Raji (cell line): ENCODE measurements at regions not wholly inside any gene's neighbourhood (a gene's known extent, or its start where the extent isn't known, plus 50 kb on each side); places are given as distances from the start of the nearest gene placed in this dataset.

Experiments
- POLR2A ChIP-seq: IDR thresholded peaks from 2 replicates; pipeline ENCODE4 v1.6.1; 2011; ENCODE audit warnings: low read depth, low read length, control low read depth; ENCODE audit not compliant: insufficient read depth

DNA sequence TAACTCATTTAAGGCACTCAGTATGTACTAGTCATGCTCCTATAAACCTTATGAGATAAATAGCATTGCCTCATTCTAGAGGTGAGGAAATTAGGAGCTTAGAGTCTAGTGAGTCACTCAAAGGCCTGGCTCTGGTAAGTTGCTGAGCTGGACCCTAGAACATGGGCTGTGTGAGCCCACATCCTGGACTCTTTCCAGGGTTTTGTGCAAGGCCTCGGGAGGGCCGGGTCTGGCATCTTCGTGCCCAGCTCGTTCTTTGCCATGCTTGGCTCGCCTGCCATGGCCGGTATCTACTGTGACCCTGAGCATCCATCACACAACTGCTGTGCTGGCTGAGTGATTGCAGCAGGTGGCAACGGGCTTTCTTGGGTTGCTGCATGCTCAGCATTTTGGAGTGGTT, 168.0 kb downstream of the LPIN1 start:
- no peak for TF ChIP-seq POLR2A

DNA sequence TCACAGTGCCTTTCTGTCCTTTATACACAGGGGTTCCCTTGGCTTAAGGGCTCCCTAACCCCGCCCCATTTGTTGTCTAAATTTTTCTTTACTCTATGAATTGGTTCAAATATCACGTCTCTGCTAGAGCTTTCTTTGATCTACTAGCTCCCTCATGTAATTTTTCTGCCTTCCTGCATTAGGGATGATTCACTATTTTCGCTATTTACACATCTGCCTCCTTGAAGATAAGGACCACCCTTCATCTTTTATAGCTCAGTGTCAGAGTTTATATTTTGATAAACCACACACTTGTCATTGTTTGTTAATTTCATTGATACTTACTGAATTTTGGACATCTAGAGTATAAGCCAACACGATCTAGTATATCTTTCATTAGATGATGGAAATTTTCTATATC, 169.2 kb downstream of the LPIN1 start:
- no peak for TF ChIP-seq POLR2A

DNA sequence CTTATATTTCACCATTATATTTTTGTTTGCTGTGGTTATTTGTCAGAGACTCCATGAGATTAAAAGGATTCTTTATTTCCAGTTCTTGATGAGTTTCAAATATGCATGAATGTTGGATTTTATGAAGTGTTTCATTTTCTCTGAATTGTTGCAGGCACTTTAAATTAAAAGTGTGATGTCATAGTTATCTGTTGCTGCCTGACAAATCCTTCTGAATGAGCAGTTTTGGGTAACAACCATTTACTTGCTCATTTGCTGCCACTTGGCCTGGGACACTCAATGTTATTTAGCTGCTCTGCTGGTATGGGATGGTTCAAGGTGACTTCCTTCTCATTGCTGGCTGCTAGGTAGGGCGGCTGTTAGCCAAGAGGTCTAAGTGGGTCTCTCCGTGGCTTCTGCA, 173.5 kb downstream of the LPIN1 start:
- no peak for TF ChIP-seq POLR2A

DNA sequence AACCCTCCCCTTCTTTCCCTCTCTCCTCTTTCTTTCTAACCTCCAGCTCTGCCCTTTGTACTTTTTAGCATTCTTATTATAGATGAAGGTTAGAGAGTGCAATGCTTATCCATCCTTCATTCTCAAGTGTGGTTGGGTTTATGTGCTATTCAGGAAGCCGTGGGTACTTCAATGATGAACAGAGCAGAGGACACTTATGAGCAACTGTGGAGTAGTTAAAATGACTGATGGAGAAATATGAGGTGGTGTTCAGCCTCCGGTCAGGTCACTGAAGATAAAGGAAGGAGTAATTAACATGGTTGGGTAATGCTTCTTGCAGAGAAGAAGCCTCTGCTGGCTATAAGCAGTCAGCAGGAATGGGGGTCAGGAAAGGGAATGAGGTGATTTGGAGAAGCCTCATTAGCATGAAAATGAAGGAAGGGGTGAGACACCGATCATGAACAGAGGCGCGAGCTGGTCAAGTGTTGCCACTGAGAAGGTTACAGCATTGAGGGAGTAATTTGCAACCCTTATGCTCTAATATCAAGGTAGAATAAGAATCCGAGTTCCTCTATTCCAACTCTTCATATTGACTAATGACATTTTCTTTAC, 174.7 kb downstream of the LPIN1 start:
- TF ChIP-seq POLR2A = no peak

DNA sequence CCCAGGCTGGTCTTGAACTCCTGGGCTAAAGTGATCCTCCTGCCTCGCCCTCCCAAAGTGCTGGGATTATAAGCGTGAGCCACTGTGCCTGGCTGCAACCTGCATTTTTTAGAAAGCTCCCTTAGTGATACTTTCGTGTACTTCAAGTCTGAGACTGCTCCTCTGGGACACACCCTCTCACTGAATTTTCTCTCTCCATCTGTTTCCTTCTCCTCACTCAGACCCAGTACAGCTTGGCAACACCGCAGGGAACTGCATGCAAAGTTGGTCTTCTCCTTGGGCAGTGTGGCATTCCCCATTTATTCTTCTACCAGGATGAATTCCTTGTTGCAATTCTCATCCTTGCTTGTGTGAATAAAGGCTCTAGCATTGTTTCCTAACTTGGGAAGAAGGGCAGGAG, 175.9 kb downstream of the LPIN1 start:
- TF ChIP-seq POLR2A = no peak

DNA sequence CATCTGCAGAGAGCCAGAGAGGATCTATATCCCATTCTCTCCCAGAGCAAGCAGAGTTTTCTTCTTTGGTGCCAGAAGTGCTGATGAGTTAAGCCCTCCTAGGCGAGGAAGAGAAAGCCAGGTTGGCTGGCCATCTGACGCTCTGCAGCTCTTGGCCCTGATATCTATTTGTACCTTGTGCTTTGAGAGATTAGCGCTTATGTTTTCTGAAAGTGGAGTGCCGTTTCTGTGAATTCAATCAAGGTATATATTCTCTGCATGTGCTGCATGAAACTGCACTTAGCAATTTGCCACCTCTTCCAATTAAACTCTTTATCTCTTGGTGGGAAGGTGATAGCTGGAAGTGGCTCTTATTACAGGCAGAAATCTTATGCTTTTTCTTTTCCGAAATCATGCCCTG, 177.5 kb downstream of the LPIN1 start:
- no peak for TF ChIP-seq POLR2A

DNA sequence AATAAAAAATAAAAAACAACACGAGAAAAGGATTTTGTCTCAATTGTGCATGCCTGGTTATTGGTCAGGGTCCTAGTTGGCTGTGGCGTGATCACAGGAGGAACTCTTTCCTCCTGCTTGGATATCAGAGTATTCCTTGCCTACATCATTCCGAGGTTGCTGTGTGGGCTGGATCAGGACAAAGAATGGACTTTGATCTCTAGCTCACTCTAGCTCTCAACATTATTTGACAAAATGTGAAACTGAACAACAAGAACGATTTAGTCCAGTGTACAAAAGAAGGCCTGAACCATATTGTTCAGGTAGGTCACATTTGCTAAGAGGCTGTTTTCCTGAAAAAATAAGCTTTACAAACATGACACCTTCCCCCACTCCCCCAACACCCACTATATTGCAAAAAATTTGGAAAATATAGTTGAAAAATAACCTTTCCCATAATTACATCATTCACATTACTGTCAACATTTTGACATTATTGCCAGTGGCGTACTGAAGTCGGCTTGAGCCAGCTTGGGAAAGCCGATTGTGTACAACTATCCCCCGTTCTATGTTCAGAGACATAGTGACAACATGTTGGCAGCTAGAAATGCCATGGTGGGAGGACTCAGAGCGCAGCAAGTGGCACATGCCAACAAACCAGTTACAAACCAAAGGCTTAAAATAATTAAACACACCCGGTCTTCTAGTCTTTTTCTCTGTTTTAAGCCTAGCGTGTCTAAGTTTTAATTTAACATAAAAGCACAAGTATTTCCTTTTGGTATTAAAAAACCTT, 179.0 kb downstream of the LPIN1 start:
- TF ChIP-seq POLR2A = no peak

DNA sequence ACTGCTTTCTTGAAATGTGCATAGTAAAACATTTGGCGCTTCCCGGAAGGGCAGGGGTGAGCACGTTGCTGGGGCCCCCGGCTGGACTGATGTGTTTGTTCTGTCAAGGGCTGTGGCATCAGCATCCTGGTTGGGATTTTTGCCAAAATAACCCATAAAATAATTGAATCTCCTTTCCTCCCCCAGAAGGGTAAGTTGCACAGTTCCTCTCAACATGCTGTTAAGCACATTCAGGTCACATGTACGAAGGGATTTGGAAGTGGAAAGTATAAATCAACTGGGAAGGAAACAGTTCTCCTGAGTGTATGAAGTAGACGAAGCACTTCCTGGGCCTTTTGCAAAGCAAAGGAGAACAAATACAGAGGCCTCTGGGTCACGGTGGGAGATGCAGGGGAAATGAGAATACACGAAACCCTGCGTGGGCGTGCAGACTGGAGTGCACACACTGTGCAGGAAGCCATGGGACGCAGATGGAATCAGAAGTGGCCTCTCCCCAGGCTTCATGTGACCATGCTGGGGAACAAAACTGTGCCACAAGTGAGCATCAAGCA, 183.9 kb downstream of the LPIN1 start:
- TF ChIP-seq POLR2A = no peak

DNA sequence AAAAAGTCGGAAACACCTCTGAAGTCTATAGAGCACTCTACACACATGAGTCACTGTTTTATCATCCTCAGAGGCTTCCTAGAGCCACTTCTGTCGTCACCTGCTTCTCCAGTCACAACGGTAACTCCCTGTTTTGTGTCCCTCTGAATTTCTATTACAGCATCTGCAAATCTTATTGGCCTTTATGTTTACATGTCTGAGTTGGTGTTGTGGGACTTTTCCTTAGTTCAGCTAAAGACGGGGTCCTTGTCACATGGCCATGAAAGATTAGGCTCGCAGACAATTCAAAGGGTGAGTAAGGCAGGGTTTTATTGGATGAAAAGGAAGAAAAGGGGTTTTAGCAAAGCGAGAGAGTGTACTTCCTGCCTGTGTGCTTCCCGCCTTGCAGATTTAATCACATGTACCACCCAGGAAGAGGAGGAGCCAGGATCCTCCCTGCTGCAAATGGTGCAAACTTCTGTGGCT, 185.6 kb downstream of the LPIN1 start:
- no peak for TF ChIP-seq POLR2A

DNA sequence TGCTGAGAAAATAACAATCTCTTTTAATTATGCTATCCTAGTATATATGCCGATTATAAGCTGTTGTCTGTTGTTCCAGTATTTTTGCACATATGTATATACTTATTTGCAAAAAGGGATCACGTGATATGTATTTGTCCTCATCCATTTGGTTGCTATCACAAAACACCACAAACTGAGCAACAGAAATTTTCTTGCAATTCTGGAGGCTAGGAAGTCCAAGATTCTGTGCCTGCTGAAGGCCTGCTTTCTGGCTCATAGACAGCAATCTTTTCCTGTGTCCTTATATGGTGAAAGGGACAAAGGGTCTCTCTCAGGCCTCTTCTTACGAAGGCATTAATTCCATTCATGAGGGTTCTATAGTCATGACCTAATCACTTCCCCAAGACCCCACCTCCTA, 186.5 kb downstream of the LPIN1 start:
- TF ChIP-seq POLR2A = no peak

DNA sequence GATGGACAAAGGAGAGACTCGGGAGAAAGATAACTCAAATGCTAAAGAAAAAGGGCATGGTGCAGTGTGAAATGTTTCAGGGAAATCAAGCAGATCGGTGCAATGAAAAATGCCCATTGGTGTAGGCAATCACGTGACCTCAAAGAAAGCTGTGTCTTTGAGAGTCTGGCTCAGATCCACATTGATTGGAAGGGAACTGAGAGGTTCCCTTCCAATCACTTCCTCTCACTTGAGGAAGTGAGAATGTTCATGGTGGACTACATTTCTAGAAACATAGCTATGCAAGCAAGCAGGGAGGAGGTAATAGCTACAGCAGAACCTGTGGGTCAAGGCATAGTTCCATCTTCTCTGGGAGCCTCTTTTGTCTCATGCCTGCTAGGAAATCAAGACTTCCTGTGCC, 187.4 kb downstream of the LPIN1 start:
- TF ChIP-seq POLR2A = no peak

DNA sequence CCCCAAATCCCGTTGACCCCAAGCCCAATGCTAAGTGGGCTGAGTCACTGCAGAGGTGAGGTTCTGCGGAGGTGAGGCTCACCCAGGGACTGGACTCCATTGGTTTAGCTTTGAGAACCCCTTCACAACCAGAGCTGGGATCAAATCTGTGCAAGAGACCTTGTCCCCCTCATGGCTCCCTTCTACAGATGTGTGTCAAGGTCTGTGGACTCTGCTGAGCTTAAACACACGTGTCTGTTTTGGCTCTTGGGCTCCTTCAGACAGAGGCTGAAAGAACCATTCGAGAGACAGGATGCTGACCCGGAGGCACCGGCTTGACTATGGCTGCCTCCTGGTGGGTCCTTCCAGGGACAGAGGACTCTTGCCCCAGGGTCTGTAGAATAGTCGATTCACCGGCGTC, 190.3 kb downstream of the LPIN1 start:
- TF ChIP-seq POLR2A = no peak

DNA sequence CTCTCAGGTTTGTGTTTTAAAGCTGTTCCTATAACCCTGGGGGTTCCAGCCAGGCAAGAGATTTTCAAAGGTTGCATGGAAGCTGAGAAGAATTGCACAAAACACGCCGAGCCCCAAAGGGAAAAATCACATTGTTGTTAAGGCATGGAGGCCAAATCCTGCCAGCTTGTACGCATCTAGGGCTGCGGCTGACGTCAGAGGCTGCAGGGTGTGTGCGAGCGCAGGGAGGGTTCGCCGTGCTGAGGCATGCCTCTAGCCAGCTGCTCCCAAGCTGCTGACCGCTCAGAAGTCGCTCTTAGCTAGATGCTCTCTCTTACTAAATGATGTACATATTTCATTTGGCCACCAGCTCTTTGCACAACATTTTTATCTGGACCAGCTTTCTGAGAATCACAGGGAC, 191.8 kb downstream of the LPIN1 start:
- TF ChIP-seq POLR2A = no peak

DNA sequence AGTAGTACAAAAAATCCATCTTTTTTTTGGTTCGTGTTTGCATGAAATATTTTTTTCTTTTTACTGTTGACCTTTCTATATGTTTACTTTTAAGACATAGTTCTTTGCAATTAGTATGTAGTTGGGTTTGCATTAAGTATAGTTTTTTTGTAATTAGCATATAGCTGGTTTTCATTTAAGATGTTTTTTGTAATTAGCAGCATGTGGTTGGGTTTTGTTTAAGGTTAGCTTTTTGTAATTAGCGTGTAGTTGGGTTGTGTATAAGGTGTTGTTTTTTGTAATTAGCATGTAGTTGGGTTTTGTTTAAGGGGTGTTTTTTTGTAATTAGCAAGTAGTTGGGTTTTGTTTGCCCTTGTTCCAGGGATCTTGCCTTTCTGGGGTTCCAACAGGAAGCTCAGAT, 193.1 kb downstream of the LPIN1 start:
- no peak for TF ChIP-seq POLR2A

DNA sequence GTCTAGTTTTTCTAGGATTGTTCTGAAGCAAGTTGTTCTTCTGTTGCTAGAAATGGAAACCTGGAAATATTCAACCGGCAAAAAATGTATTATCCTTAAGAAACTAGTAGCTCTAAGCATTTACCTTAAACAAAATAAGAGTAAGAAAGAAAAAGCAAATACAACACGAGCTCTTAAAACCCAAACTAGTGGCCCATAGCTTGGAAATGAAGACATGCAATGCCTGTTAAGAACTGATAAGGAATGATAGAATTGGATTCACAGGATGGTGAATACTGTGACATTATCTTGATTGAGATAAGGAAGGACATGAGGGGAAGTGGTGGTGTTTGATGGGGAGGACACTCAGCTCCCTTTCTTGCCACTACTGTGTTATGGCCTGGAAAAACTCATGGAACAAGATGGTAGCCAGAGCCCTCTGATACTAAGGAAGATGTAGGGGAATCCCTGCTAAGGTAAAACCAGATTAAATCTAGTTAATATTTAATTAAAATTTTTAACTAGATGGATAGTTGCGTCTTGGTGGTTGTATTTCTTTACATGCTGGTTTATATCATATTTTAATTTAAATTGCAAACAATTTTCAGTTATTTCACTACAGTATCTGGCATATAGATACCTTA, 193.8 kb downstream of the LPIN1 start:
- TF ChIP-seq POLR2A = no peak

DNA sequence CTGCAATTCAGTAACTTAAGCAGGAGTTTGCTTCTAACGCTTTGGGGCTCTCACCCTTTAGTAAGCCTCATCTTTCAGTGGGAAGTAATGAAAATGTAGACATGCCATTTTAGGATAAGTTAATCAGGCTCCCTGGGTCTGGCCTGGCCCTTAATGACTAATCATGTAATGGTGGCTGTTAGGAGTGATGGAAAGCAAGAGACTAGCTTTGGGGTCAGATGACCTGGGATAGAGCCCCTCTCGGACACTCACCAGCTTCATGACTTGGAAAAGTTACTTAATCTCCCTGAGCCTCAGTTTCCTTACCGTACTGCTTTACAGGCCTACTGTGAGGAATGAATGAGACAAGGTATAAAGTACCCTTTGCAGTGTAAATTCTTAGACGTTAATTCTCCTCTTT, 194.4 kb downstream of the LPIN1 start:
- no peak for TF ChIP-seq POLR2A
